Hypothalamus (tissue), 51 donors: ENCODE measurements at regions not wholly inside any gene's neighbourhood (a gene's known extent, or its start where the extent isn't known, plus 50 kb on each side); places are given as distances from the start of the nearest gene placed in this dataset.

Experiments used
- DNase-seq, 51 donors: peaks; one replicate each; lab custom pipeline; 2025; lab: John Stamatoyannopoulos, UW

DNA sequence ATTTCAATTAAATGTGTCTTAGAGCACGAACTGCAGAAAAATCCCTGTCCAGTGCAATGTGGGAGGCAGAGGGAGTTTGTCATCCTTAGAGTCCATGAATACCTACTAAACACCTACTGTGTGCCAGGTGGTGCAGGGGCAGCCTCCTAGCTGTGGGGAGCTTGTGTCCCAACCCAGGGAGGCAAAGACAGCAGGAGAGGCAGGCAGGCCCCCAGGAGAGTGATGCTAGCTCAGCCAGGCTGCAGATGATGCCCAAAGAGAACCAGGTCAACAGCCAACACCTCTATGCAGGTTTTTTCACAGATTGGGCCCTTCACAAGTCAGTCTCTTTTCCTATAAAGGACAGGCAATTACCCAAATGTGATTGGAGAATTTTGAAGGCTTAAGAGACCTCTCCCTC lies 108.2 kb upstream of the UQCRFS1 start:
- DNase-seq = no peak

DNA sequence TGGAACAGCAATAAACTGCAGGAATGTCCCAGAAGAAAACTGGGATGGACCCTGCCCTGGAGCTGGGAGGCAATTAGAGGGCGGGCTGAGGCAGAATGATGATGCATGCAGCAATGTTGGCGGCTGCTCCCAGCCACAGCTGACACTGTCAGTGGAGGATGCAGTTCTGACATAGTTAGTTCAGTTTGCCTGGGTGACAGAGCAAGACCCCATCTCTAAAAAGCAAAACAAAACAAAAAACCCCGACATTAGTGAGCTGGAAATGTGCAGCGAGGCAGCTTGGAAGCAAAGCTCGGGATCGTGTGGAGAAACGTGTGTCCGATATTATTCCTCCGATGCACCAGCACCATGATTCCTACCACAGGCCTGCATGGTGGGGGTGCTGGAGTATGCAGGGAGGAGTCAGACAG lies 110.1 kb upstream of the UQCRFS1 start:
- no peak for DNase-seq

DNA sequence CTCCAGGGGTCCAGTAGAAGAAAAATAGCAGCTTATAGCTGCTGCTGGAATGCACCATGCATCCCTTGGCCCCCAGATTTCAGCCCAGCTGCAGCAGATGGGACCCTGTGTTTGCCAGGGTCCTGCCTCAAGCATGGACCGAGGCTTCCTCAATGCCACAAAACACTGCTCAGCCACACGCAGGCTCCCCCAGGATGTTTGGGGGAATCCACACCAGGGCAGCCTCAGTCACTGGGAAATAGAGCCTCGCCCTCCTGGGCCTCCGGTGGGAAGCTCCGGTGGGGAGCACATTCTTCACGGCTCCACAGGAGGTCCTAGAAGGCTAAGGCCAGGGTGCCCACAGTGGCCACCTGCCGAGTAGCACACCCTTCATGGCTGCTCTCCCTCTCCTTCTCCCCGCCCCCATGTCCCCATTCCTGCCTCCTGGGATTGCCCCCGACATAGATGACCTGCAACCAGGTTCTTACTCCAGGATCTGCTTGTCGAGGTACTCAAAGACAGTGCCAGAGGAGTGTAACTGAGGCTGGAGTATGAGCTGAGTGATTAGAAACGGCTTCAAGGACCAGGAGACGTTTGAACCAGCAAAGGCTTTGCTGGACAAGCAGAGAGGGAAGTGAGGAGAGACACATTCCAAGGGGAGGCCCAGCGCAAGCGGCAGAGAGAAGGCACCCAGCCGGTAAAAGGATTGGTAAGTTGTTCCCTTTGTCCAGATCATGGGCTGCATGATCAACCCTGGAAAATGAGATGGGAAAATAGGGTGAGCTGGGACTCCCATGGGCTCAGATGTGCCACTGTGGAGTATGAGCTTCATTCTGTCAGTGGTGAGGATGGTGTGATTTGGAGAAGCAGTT lies 110.7 kb upstream of the UQCRFS1 start:
- no peak for DNase-seq

GRCh38 chr19:29324291-29324680 lies 111.3 kb upstream of the UQCRFS1 start:
- DNase-seq = no peak

DNA sequence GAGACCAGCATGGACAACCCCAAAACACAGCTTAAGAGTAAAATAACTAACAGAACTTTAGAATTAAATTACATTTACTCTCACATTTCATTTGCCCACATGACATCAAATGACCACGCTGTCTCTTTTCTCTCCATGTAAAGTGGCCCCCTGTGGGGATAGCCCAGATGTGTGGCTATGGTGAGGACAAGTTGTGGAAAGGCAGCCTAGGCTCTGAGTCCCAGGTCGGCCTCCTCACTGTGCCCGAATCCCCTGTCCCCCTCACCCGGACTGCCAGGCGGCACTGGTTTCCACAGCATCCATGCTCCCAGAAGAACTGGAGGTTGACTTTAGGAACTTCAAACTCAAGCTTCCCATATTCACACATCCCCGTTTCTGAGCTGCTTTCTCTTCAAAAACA lies 111.8 kb upstream of the UQCRFS1 start:
- no peak for DNase-seq

- no peak for DNase-seq
These were observed 112.5 kb upstream of the UQCRFS1 start for GRCh38 chr19:29325241-29325975.

GRCh38 chr19:29326351-29326750 lies 113.4 kb upstream of the UQCRFS1 start:
- DNase-seq = peak in 1 of 51 donors; percentile 48

- no peak for DNase-seq
These were observed 114.2 kb upstream of the UQCRFS1 start for GRCh38 chr19:29326849-29327840.

GRCh38 chr19:29328586-29328985 lies 115.6 kb upstream of the UQCRFS1 start:
- DNase-seq = no peak

DNA sequence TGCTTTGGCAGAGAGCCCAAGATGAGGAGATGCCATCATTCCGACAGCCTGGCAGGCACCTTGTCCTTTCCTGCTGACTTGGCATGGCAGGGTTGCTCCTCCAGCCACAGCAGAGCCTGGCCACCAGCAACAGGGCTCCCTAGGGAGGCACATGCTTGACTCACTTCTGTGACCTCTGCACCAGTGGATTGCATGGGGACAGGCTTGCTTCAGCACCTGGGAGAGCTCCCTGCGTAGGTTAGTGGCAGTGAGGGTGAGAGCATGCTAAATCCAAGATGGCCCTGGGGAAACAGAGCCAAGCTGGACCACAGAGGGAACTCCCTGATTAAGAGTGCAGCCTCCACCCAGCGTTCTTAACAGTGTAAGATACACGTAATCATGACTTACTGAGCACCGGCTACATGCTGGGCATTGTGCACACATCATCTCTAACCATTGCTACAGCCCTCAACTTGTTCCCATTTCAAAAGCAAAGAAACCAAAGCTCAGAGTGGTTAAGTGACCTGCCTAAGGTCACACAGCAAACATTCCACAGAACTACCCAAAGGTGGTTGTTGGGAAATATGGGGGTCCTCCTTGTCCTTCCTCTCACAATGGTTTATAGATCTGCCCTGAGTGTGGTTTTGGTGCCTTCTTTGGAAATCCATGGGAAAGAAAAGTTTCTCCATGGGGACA lies 116.6 kb upstream of the UQCRFS1 start:
- no peak for DNase-seq

DNA sequence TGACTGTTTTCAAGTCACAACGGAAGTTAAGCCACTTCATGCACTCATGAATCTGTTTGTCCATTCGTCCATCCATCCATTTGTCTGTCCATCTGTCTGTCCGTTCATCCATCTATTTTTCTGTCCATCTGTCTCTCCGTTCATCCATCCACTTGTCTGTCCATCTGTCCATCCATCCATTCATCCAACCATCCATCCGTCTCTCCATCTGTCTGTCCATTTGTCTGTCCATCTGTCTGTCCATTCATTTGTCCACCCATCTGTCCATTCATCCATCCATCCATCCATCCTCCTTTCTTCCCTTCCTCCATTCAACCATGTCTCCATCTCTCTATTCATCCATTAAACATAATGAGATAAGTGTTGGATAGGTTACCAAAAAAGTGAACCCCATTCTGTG lies 123.5 kb upstream of the UQCRFS1 start:
- DNase-seq = no peak

DNA sequence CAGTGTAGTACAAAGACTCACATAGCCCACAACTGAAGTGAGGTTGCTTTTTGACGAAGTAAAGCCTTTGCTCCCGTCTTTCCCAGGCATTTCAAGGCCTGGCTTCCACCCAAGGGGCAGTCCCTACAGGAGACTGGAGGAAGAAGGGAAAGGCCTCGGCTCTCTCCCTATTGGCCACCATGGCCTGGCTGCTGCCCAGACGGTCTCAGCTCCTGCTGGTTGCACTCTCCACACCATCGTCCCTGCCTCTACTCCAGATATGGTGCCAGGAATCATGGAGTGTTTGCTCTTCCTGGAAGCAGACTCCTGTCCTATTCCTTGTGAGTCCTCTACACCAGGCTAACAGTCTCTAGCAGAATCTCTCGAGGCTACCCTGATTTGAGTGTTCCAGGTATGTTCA lies 124.1 kb upstream of the UQCRFS1 start:
- no peak for DNase-seq

GRCh38 chr19:29338480-29338879 lies 125.5 kb upstream of the UQCRFS1 start:
- no peak for DNase-seq

DNA sequence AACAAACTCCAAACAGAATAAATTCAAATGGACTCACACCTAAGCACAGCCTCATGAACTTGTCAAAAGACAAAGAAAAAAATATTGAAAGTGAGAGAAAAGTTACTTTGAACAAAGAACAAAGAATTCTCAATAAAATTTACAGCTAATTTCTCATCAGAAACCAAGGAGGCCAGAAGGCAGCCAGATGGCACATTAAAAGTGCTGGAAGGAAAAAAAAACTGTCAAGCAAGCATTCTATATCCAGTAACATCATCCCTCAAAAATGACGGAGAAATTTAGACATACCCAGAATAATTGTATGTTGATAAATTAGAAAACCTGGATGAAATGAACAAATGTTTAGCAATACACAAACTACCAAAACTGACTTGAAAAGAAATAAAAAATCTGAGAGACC lies 129.8 kb upstream of the UQCRFS1 start:
- DNase-seq = no peak

DNA sequence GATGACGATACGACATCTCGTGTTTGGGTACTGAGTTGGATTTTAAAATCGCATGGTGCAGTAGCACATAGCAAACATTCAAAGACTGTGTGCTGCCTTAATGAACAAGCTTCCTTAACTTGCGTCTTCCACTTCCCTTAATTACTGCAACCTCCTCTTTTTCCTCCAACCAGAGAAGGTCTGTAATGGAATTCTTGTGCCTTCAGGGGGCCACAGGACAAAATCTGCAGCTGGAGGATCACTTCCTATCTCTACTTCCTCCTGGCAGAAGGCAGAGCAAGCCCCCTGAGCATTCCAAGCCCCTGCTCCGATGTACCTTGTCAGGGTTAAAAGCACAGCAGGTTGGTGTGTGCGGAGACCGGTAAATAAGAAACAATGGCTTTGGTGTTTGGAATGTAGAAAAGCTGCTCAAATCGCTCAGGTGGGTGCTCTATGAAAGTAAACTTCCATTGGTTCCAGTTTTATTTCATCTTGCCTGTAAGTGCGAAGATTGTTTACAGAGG lies 151.3 kb upstream of the UQCRFS1 start:
- DNase-seq = no peak

DNA sequence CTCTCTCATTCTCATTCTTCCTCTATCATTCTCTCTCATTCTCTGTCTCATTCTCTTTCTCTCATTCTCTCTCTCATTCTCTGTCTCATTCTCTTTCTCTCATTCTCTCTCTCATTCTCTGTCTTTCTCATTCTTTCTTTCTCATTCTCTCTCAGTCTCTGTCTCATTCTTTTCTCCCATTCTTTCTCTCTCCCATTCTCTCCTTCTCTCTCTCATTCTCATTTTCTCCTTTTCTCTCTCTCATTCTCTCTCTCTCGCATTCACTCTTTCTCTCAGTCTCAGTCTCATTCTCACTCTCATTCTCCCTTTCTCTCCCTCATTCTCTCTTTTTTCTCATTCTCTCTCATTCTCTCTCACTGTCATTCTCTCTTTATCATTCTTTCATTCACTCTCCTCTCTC lies 152.0 kb upstream of the UQCRFS1 start:
- no peak for DNase-seq

DNA sequence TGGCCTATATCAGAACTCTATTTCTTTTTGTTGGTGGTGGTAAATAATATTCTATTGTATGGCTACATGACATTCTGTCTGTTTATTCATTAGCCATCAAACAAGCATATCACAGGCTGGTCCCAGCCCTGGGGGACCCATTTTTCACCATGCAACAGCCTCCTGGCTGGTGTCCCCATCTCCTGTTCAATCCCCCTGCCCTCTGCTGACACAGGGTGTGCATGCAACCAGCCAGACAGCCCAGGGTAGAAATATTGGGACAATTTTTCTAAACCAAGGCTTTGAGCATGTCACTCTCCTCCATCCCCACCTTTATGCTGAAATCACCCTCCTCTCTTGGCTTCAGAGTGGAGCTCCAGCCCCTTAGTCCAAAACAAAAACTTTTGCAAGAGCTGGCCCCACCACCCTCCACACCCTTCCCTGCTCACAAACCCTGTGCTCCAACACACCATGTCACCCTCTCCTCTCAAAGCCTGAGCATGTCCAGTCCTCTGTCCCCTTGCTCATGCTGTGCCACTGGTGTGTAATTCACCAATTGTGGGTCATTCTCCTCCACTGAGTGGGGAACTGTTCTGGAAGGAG lies 153.0 kb upstream of the UQCRFS1 start:
- no peak for DNase-seq

DNA sequence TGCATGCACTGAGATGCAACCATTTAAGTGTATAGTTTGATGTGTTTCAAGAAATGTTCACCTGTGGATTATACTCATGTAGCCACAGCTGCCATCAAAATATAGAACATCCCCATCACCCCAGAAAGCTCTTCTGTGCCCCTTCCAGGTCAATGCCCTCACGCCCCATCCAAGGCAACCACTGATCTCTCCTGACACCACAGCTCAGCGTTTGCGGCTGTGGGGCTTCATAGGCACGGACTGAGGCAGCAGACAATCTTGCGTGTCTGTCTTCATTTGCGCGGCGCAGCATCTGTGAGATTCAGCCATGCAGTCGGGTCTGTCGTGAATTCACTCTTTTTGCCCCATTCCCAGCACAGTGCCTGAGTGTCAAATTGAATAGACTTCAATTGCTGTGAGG lies 153.8 kb upstream of the UQCRFS1 start:
- no peak for DNase-seq

DNA sequence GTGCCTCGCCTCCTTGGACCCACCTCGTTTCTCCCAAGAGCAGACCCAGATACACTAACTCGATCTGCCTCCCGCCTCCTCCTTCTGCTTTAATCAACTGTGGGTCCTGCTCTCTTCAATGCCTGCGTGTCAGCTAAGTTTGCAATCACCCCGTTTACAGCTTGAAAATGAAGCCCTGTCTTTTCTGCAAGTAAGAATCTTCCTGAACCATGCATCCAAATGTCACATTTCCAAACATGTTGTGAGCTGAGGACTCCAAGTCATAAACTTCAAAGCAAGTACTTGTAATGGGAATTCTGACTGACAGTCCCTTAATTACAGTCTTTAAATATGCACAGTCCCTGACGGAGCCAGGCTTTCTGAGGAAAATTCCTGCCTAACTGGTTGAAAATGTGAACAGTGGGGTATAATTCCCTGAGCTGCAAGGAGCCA lies 154.9 kb upstream of the UQCRFS1 start:
- no peak for DNase-seq

DNA sequence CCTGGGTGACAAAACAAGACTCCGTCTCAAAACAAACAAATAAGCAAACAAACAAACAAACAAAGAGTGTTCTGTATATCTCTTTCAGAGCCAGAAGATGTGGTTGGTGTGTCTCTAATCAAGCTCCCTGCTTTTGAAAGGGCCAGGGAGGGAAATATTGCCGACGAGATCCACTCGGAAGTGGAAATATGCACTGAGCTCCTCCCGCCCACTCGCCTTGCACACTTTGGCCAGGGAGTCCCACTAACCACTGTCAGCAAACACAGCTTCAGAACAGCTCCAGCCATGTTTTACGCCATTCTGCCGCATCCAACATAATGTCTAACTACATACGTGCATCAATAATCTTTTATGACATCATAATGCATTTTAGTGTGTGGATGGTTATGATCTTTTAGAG lies 155.5 kb upstream of the VSTM2B start:
- no peak for DNase-seq
